OCI-LY3 (cell line): ENCODE measurements at regions not wholly inside any gene's neighbourhood (a gene's known extent, or its start where the extent isn't known, plus 50 kb on each side); places are given as distances from the start of the nearest gene placed in this dataset.
"Not testable (repeated sequence)": the region's sequence is repeated elsewhere in the genome, so short reads cannot be mapped to it uniquely, and the experiment has no call there.

ENCODE experiments used
- H2AFZ ChIP-seq: fragments of 200-600, 300-600 bp; shearing (Covaris generic); 2 replicates; pipeline ENCODE4 v1.6.0; 2014; ENCODE audit warnings: antibody characterized with exemption, low read depth, low read length
- H3K27ac ChIP-seq: fragments of 200-600, 300-600 bp; sonication (generic); 2 replicates; pipeline ENCODE4 v1.5.1; 2014; ENCODE audit warnings: mild to moderate bottlenecking, low read length, moderate library complexity, mixed read lengths
- H3K27me3 ChIP-seq: fragments of 200-600, 300-600 bp; sonication (generic); 2 replicates; pipeline ENCODE4 v1.6.1; 2014; ENCODE audit warnings: low read depth, low read length, mixed read lengths
- H3K36me3 ChIP-seq: fragments of 200-600, 300-600 bp; sonication (generic); replicated peaks from 2 replicates; pipeline ENCODE3; 2014; ENCODE audit warnings: low read depth, low read length, mixed read lengths
- H3K4me1 ChIP-seq: fragments of 300-600, 200-600 bp; sonication (generic); 2 replicates; pipeline ENCODE4 v1.6.1; 2014; ENCODE audit warnings: low read length, mixed read lengths
- H3K4me2 ChIP-seq: fragments of 200-600, 300-600 bp; sonication (generic); 2 replicates; pipeline ENCODE4 v1.6.1; 2014; ENCODE audit warnings: low read length, mixed read lengths
- H3K4me3 ChIP-seq: fragments of 300-600, 200-600 bp; sonication (generic); 2 replicates; pipeline ENCODE4 v1.5.1; 2014; ENCODE audit warnings: antibody characterized with exemption, mild to moderate bottlenecking, low read length, moderate library complexity
- H3K79me2 ChIP-seq: fragments of 300-600, 200-600 bp; shearing (Covaris generic); 2 replicates; pipeline ENCODE4 v1.6.1; 2014; ENCODE audit warnings: mild to moderate bottlenecking, low read length, mixed read lengths
- H3K9ac ChIP-seq: fragments of 300-600, 200-600 bp; shearing (Covaris generic); 2 replicates; pipeline ENCODE4 v1.6.0; 2014; ENCODE audit warnings: mild to moderate bottlenecking, low read length, moderate library complexity
- H3K9me3 ChIP-seq: fragments of 200-600, 300-600 bp; shearing (Covaris generic); 2 replicates; pipeline ENCODE4 v1.6.1; 2014; ENCODE audit warnings: low read length, mixed read lengths; ENCODE audit not compliant: insufficient read depth
- H4K20me1 ChIP-seq: fragments of 200-600, 300-600 bp; sonication (generic); 2 replicates; pipeline ENCODE4 v1.6.1; 2016; ENCODE audit warnings: low read length, mixed read lengths; ENCODE audit not compliant: insufficient read depth
- CTCF ChIP-seq: fragments of 200-600, 300-600 bp; sonication (generic); IDR thresholded peaks from 2 replicates; pipeline ENCODE4 v1.5.1; 2014; ENCODE audit warnings: antibody characterized with exemption, low read length, low read depth
- EZH2phosphoT487 ChIP-seq: fragments of 200-600 bp; shearing (Covaris generic); IDR thresholded peaks from 2 replicates; pipeline ENCODE4 v1.6.1; 2018; ENCODE audit warnings: antibody characterized with exemption, mixed run types, low read depth

GRCh38 chr5:121088341-121088740 is 624.2 kb downstream of the PRR16 start:
- H3K4me1 ChIP-seq, result no peaks in the 10 kb centered on the region
- no peak overlapping the region for H3K4me3 ChIP-seq
- no peak overlapping the region for H3K9ac ChIP-seq
- no peak overlapping the region for H3K4me2 ChIP-seq
- no peak overlapping the region for H3K27ac ChIP-seq
- H2AFZ ChIP-seq, result no peak overlapping the region
- H3K9me3 ChIP-seq, result no peaks in the 10 kb centered on the region
- H3K27me3 ChIP-seq, result no peaks in the 10 kb centered on the region
- no peaks in the 10 kb centered on the region for H4K20me1 ChIP-seq
- TF ChIP-seq CTCF (no peak), EZH2phosphoT487 (no peak)
- H3K36me3 ChIP-seq, result no peaks in the 10 kb centered on the region
- no peaks in the 10 kb centered on the region for H3K79me2 ChIP-seq

GRCh38 chr5:121090822-121091221 is 626.7 kb downstream of the PRR16 start:
- H4K20me1 ChIP-seq, result no peaks in the 10 kb centered on the region
- no peaks in the 10 kb centered on the region for H3K9me3 ChIP-seq
- no peaks in the 10 kb centered on the region for H3K36me3 ChIP-seq
- no peak overlapping the region for H3K4me2 ChIP-seq
- H3K79me2 ChIP-seq, result no peaks in the 10 kb centered on the region
- TF ChIP-seq CTCF (no peak), EZH2phosphoT487 (no peak)
- no peaks in the 10 kb centered on the region for H3K4me1 ChIP-seq
- no peak overlapping the region for H2AFZ ChIP-seq
- H3K9ac ChIP-seq, result no peak overlapping the region
- no peak overlapping the region for H3K4me3 ChIP-seq
- no peak overlapping the region for H3K27ac ChIP-seq
- no peaks in the 10 kb centered on the region for H3K27me3 ChIP-seq

GRCh38 chr5:121100931-121101330 is 636.8 kb downstream of the PRR16 start:
- H3K4me3 ChIP-seq, result no peak overlapping the region
- H2AFZ ChIP-seq, result no peak overlapping the region
- H3K36me3 ChIP-seq, result no peaks in the 10 kb centered on the region
- no peaks in the 10 kb centered on the region for H3K4me1 ChIP-seq
- no peaks in the 10 kb centered on the region for H3K79me2 ChIP-seq
- H3K9me3 ChIP-seq, result no peaks in the 10 kb centered on the region
- TF ChIP-seq EZH2phosphoT487 (no peak), CTCF (no peak)
- H3K9ac ChIP-seq, result no peak overlapping the region
- no peak overlapping the region for H3K27ac ChIP-seq
- H4K20me1 ChIP-seq, result no peaks in the 10 kb centered on the region
- no peak overlapping the region for H3K4me2 ChIP-seq
- no peaks in the 10 kb centered on the region for H3K27me3 ChIP-seq

- no peaks in the 10 kb centered on the region for H3K4me1 ChIP-seq
- TF ChIP-seq CTCF, result no peak
- no peak for TF ChIP-seq EZH2phosphoT487
- no peak overlapping the region for H3K4me3 ChIP-seq
- H3K79me2 ChIP-seq, result no peaks in the 10 kb centered on the region
- H2AFZ ChIP-seq, result no peak overlapping the region
- no peak overlapping the region for H3K4me2 ChIP-seq
- no peak overlapping the region for H3K9ac ChIP-seq
- no peaks in the 10 kb centered on the region for H3K9me3 ChIP-seq
- no peaks in the 10 kb centered on the region for H3K36me3 ChIP-seq
- H3K27me3 ChIP-seq, result no peaks in the 10 kb centered on the region
- no peak overlapping the region for H3K27ac ChIP-seq
- H4K20me1 ChIP-seq, result no peaks in the 10 kb centered on the region
Observed at GRCh38 chr5:121105921-121106320, 641.8 kb downstream of the PRR16 start.

- H2AFZ ChIP-seq, H3K27ac ChIP-seq: not testable (repeated sequence)
Observed at GRCh38 chr5:121106721-121107690, 642.9 kb downstream of the PRR16 start.

More at GRCh38 chr5:121106721-121107690, 642.9 kb downstream of the PRR16 start:
- H3K4me3 ChIP-seq, H3K4me2 ChIP-seq, H3K9ac ChIP-seq, H3K4me1 ChIP-seq, H3K9me3 ChIP-seq, H4K20me1 ChIP-seq, H3K79me2 ChIP-seq, H3K36me3 ChIP-seq, H3K27me3 ChIP-seq: not testable (repeated sequence)
